GM19239 (cell line): ENCODE measurements at regions not wholly inside any gene's neighbourhood (a gene's known extent, or its start where the extent isn't known, plus 50 kb on each side); places are given as distances from the start of the nearest gene placed in this dataset.

Source experiments
- DNase-seq: peaks from one replicate; pipeline ENCODE4 v3.0.0; 2011; ENCODE audit warnings: low spot score; ENCODE audit not compliant: insufficient read length
- FAIRE-seq: peaks from 2 replicates; lab custom pipeline; 2011; peaks lifted over from hg19 to GRCh38; lab: Jason Lieb, UNC

DNA sequence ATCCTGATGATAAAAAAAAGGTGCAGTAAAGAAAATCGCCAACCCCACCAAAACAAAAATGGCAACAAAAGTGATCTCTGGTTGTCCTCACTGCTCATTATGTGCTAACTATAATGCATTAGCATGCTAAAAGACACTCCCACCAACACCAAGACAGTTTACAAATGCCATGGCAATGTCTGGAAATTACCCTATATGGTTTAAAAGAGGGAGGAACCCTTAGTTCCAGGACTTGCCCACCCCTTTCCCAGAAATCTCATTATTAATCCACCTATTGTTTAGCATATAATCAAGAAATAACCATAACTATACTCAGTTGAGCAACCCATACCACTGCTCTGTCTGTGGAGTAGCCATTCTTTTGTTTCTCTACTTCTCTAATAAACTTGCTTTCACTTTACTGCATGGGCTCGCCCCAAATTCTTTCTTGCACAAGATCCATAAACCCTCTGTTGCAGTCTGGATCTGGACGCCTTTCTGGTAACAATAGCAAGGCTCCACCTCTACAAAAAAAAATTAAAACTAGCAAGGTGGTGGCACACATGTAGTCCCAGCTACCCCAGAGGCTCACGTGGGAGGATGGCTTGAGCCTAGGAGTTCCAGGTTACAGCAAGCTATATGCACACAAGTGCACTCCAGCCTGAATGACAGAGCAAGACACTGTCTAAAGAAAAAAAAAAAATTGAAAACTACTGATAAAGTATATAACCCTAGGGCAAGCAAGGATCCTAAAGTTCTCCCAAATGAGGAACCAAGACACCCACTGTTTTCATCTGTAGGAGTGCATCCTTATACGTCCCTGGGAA is 278.8 kb upstream of the JARID2 start:
- DNase-seq = no peak
- FAIRE-seq = no peak

- DNase-seq = no peak
- no peak for FAIRE-seq
Observed at GRCh38 chr6:14968056-14968637, 277.7 kb upstream of the JARID2 start.

- DNase-seq (no peak), FAIRE-seq (no peak)
Observed at GRCh38 chr6:14969126-14969525, 276.7 kb upstream of the JARID2 start.

DNA sequence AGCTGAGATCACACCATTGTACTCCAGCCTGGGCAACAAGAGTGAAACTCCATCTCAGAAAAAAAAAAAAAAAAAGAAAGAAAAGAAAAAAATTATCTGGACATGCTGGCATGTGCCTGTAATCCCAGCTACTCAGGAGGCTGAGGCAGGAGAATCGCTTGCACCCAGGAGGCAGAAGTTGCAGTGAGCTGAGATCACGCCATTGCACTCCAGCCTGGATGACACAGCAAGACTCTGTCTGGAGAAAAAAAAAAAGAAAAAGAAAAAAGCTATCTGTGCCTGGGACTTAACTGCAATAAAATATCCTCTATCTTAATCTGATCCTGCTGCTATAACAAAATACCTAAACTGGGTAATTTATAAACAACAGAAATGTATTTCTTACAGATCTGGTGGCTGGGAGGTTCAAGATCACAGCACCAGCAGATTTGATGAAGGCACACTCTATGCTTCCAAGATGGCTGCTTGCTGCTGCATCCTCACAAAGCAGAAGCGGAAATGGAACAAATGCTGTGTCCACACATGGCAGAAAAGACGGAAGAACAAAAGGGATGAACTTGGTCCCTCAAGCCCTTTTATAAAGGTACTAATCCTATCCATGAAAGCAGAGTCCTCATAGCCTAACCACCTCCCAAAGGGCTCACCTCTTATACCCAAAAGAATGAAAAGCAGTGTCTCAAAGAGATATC is 273.3 kb upstream of the JARID2 start:
- FAIRE-seq = no peak
- no peak for DNase-seq

- no peak for FAIRE-seq
Observed at GRCh38 chr6:14974372-14974771, 271.5 kb upstream of the JARID2 start.

GRCh38 chr6:14974792-14975470 is 270.9 kb upstream of the JARID2 start:
- no peak for FAIRE-seq
- DNase-seq = no peak

More at GRCh38 chr6:14974372-14974771, 271.5 kb upstream of the JARID2 start:
- DNase-seq = no peak

DNA sequence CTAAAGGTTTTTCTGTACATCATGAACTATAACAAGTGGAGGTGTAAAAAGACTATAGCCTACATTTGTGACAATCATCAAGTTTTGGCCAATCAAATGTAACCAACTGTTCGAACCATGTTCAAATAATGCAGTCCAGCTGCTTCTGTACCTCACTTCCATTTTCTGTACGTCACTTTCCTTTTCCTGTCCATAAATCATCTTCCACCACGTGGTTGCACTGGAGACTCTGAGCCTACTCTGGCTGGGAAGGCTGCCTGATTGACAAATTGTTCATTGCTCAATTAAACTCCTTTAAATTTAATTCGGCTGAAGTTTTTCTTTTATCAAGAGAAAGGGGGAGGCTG is 270.4 kb upstream of the JARID2 start:
- DNase-seq (no peak), FAIRE-seq (no peak)

DNA sequence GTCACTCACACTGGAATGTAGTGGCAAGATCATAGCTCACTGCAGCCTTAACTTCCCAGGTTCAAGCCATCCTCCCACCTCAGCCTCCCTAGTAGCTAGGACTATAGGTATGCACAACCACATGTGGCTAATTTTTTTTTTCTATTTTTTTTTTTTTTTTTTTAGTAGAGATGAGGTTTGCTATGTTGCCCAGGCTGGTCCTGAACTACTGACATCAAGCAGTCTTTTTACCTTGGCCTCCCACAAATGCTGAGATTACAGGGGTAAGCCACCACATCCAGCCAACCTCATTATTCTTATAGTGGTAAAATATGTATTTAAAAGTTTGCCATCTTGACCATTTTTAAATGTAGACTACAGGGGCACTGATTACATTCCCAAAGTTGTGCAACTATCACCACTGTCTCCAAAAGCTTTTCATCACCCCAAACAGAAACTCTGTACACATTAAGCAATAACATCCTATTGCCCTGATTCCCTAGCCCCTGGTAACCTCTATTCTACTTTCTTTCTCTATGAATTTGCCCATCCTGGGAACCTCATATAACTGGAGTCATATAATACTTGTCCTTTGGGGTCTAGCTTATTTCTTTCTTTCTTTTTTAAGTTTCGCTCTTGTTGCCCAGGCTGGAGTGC is 268.0 kb upstream of the JARID2 start:
- no peak for FAIRE-seq
- DNase-seq = no peak

- DNase-seq (no peak), FAIRE-seq (no peak)
Observed at GRCh38 chr6:14981960-14982359, 263.9 kb upstream of the JARID2 start.

DNA sequence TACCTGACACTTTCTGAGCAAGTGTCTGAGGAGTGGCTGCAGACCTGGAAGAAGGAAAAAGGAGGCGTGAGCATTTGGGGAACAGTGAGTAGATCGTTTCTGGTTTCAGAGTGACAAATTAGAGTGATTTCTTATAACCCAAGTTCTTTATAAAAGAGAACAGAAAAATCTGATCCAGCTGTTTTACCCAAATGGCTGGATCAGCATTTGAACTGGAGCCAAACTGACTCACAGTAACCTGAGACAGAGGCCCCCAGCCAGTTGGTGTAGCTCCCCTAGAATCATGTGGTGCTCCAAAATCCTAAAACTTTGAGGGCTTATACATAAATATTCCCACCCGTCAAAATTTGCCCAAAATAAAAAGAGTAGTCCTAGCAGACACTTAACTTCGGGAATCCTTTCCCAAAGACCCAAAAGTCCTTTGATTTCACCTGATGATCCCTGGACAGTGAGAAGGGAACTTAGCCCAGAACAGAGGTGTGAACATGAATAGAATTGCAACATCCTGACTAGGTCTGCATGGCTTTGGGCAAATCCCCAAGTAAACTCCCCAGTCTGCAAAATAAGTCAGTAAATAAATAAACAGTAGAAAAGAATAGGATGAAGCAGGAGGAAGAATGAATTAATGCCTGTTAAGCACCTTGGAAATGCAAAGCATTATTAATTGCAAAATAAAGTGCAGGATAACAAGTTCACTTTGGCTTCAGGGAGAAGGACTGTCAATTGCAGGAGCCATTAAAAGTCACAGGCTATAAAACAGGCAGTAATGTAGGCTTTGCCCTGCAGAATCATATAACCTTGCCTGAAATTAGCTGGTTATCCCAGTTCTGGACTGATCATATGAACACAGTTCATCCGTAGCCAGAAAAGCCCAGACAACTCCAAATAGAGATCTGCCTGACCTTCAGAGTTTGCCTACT is 262.0 kb upstream of the JARID2 start:
- FAIRE-seq (no peak), DNase-seq (no peak)

DNA sequence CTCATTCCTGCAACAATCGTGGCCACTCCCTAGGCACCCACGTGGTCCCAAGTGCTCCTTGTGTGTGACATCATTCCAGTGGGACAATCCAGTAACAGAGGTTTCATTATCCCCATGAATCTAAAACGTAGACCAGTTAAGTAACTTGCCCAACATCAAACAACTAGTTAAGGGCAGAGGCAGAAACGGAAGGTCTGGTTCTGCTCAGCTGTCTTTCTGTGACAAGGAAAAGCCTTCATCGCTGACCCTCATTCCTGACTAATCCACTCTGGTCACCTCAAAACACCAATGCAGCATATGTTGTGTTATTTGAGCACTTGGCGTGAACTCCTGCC is 261.4 kb upstream of the JARID2 start:
- FAIRE-seq (no peak), DNase-seq (no peak)

DNA sequence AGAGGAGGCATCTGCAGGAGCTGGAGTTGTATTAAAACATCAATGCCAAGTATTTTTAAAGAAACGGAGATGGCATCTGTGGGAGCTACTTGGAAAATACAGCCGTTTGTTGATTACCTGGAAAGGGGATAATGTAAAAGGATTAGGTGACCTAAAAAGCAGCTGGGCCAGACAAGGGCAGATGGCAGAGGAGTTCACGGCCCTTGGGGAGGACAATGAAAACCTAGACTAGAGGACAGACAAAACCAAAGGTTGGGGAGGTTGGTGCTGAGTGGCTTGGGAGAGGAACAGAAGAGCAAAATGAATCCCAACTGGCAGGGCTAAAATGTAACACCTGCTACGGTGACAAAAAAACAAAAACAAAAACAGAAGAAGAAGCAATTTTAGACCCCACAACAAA is 260.5 kb upstream of the JARID2 start:
- no peak for DNase-seq
- no peak for FAIRE-seq

- FAIRE-seq = no peak
- no peak for DNase-seq
Observed at GRCh38 chr6:14986370-14986769, 259.5 kb upstream of the JARID2 start.

DNA sequence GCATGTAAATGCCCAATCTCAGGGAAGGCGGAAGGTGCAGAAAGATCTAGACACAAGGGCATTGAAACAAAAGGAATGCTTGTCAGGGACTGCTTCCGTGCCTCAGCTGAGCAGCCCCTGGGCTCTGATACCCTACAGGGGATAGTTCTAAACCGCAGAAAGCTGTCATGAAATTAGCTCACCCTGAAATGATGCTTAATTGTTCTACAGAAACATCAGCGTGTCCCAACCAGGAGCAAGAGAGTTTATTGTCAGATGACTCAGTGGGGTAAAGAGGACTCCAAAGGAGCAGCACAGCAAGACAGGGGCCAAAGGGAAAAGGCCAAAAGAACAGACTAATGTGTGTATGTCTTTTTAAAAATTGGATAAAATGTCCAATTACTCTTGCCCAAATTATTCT is 258.4 kb upstream of the JARID2 start:
- no peak for DNase-seq
- no peak for FAIRE-seq

- FAIRE-seq (no peak), DNase-seq (no peak)
Observed at GRCh38 chr6:14992382-14992781, 253.5 kb upstream of the JARID2 start.

GRCh38 chr6:14995208-14995607 is 250.7 kb upstream of the JARID2 start:
- FAIRE-seq (no peak), DNase-seq (no peak)

DNA sequence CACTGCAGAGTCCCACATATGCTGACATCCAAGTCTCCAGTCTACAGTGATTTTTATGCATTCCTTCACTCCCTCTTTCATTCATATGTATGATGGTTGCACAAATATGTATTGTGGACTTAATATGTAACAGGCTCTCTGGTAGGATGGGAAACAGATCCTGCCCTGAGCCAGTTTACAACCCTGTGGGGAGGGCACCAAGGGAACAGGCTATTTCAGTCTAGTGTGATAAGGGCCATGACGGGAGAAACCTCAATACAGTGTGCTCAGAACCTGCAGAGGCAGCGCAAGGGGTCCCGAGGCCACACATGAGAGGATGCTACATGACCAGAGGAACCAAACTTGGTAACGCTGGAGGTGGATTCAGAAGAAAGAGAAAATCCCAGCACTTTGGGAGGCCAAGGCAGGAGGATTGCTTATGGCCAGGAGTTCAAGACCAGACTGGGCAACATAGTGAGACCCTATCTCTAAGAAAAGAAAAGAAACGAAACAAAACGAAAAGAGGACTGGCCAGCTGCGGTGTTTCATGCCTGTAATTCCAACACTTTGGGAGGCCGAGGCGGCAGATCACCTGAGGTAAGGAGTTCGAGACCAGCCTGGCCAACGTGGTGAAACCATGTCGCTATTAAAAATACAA is 249.8 kb upstream of the JARID2 start:
- no peak for DNase-seq

DNA sequence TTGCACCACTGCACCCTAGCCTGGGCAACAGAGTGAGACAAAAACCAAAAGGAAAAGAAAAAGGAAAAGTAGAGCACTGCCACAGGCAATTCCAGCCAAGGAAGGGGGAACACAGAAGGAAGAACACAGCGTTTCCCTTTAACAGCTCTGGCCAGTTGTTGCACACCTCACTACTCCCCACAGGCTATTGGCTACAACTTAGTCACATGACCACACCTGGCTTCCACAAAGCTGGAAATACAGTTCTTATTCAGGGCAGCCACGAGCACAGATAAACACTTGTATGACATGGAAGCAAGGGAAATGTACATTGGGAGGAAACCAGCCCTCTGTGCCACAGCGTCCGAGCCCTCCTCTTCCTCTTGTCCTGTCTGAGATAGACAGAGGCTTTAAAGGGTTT is 249.0 kb upstream of the JARID2 start:
- FAIRE-seq (no peak), DNase-seq (no peak)

More for the DNA sequence above, 249.8 kb upstream of the JARID2 start:
- FAIRE-seq = no peak

GRCh38 chr6:14997507-14997906 is 248.4 kb upstream of the JARID2 start:
- DNase-seq (no peak), FAIRE-seq (no peak)
